ENCODE measurements at regions not wholly inside any gene's neighbourhood (a gene's known extent, or its start where the extent isn't known, plus 50 kb on each side); places are given as distances from the start of the nearest gene placed in this dataset.

- no peak for DNase-seq
Observed at GRCh38 chr16:55179411-55179810, 144.6 kb upstream of the IRX6 start.

GRCh38 chr16:55179852-55180585 lies 144.0 kb upstream of the IRX6 start:
- no peak for DNase-seq

GRCh38 chr16:55184052-55184451 lies 140.0 kb upstream of the IRX6 start:
- DNase-seq = no peak

GRCh38 chr16:55184619-55185018 lies 139.4 kb upstream of the IRX6 start:
- no peak for DNase-seq

DNA sequence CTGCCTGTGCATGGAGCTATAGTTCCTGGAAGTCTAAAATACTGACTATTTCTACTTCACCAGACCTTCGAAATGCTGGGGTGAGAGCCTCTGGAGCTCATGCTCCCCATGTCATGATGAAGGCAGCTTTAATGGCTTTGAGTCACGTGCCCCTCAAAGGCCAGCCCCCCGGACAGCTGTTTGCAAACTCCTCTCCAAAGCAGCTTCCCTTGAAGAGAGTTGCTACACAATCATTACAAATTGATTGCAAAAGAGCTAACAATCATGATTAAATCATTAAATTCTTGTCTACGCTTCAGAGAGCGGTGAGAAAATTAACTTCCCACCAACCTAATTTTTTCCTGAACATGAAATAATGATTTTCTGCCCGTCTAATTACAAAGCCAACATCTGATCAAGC lies 134.8 kb upstream of the IRX6 start:
- DNase-seq = no peak

DNA sequence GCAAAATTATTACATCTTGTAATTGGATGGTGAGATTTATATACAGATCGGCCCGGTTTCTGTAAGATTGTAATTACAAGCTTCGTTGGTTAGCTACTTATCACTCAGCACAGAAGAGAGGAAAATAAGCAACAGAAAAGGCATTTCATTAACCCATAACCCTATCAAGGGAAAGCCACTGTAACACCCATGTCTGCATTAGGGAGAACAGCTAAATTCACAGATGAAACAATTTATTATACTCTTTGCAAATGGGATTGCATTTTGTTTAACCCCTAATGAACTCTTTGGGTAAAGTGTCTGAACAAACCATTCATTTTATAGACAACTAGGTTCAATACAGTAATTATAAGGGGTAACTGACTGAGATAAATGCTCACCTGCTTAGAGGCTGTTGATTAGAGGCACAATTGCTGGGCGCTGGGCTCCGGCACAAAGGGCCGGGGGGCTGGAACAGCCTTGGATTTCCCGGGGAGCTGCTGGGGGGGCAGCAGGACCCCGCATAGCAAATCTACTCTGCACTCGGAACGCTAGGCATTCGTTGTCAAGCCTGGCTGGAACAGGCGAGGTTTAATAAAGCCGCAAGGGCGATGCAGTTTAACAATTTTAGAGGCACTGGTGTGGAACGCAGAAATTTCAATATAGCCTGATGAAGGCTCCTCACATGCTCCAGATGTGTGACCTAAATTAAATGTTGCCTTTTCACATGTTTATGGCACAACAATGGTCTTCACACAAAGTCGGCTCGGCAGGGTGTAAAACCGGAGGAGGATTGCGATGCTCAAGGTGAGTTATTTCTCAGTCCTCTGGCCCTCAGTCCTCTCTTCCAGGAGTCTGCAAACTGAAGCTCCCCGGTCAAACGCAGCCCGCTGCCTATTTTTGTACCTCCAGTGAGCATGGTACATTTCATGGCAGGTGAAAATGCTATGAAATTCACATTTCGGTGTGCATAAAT lies 134.0 kb upstream of the IRX6 start:
- no peak for DNase-seq

GRCh38 chr16:55192734-55193133 lies 131.3 kb upstream of the IRX6 start:
- DNase-seq = no peak

DNA sequence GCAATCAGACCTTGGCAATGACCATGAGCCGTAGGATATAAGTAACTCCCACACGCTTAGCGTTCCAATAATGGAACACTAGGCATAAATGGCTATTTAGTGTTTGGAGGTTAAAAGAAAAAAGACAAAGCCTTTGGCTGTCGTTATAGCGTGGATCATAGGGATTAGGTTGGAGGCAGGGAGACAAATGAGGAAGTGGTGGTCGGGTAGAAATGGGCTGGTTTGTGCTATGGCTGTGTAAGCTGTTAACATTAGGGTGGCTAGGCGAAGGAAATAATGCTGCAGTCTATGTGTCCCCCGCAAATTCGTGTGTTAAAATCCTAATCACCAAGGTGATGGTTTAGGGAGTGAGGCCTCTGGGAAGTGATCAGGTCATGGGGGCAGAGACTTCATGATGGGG lies 120.4 kb upstream of the IRX6 start:
- no peak for DNase-seq

- DNase-seq = no peak
Observed at GRCh38 chr16:55204069-55204468, 119.9 kb upstream of the IRX6 start.

DNA sequence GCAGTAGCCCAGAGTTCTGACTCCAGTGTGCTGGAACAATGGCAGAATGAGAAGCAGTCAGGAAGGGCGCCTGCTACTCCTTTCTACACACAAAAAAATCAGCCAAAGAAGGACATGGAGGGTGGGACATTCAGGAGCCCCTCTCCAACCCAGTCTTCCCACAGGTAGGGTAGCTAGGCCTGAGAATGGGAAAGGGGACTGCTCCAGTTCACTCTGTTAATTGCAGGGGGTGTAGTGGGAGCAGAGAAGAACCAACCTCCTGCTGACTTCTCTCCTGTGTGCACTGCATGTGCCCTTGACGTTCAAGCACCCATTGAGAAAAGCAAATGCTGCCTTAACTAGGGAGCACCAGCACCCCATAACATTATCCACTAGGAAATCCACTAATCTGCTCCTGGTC lies 119.1 kb upstream of the IRX6 start:
- no peak for DNase-seq

- no peak for DNase-seq
Observed at GRCh38 chr16:55207693-55208428, 116.1 kb upstream of the IRX6 start.

DNA sequence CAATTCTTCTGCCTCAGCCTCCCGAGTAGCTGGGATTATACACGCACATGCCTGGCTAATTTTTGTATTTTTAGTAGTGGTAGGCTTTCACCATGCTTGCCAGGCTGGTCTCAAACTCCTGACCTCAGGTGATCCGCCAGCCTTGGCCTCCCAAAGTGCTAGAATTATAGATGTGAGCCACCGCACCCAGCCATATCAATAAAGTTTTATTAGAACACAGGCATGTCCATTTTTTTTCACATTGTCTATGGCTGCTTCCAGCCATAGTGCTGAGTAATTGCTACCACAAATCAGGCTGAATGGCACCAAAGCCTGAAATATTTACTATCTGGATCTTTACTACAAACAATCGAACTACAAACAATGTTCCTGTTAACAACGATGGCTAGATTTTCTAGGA lies 114.4 kb upstream of the IRX6 start:
- DNase-seq = no peak

- no peak for DNase-seq
Observed at GRCh38 chr16:55212791-55213190, 111.2 kb upstream of the IRX6 start.

DNA sequence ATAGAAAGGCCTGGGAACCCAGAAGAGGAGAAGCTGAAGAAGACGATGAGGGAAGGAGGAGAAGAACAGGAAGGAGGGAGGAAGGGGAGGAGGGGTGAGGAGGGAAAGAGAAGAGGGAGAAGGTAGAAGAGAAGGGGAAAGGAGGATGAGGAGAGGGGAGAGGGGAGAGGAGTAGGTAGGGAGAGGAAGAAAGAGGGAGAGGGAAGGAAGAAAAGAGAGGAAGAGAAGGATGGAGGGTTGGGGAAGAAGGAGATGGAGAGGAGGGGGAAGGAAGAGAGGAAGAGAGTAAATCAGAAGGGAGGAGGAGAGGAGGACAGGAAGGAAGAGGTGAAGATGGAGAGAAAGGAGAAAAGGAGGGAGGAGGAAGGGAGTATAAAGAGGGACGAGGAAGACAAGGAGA lies 109.6 kb upstream of the IRX6 start:
- DNase-seq = no peak

GRCh38 chr16:55214974-55215494 lies 109.0 kb upstream of the IRX6 start:
- DNase-seq = no peak

DNA sequence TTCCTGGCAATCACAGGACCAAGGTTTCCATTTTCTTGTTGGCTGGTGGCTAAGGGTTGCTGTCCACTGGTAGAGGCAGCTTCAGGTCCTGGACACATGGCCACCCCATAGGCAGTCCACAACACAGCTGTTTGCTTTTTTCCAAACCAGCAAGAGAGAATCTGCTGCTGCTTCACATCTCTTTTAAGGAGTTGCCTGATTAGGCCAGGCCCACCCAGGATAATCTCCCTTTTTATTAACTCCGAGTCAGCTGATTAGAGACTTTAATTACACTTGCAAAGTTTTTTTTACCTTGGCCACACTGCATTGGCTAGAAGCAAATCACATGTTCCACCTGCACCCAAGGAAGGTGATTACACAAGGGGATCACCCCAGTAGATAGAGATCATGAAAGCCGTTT lies 106.6 kb upstream of the IRX6 start:
- no peak for DNase-seq

GRCh38 chr16:55221836-55222235 lies 102.2 kb upstream of the IRX6 start:
- DNase-seq = no peak

DNA sequence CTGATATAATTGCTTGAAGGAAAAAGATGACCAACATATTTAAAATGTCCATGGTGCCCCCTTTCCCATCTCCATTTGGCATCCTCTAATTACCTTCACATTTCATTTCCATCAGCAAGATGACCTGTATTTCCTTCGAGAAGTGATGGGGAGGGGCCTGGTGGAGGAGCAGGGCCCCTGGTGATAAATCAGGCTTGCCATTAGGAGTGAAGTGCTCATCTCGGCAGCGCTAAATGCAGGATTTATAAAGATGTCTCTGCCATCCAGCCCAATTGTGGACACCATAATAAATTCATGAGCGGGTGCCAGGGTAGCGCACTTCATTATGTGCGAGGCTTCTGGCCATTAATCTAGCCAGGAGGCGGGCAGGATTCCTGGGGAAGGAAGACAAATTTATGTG lies 101.5 kb upstream of the IRX6 start:
- no peak for DNase-seq

- no peak for DNase-seq
Observed at GRCh38 chr16:55225972-55226542, 97.9 kb upstream of the IRX6 start.

DNA sequence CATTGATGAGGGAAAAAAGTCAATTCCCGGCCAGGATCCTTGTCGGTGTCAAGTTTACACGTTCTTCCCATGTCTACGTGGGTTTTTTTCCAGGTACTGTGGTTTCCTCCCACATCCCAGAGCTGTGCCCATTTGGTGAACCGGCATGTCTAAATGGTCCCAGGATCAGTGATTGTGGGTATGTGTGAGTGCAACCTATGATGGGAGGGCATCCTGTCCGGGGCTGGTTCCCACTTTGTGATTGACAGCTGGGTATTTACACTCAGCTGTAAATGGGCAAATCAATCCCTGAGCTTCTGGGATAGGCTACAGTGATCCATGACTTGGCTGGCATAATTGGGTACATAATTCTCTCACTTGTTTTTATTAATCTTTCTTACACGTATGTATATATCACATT lies 91.2 kb upstream of the IRX6 start:
- DNase-seq = no peak

GRCh38 chr16:55233464-55233863 lies 90.5 kb upstream of the IRX6 start:
- no peak for DNase-seq

DNA sequence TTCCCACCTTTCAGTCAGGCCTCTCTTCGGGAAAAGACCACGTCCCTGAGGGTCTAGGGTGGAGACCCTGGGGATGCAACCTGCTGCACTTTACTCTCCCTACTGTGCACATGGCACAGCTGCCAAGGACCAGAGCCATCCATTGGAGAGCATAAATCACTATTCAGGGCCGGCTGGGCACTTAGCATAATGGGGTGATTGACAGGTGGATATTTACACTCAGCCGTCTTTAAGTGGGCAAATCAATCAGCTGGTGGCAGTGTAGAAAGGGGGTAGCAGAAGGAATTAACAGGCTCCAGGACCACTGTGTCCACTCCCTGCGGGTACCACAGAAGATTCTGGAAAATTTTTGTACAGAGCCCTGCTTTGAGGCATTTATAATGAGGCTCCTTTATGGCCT lies 87.3 kb upstream of the IRX6 start:
- no peak for DNase-seq

GRCh38 chr16:55239723-55240122 lies 84.3 kb upstream of the IRX6 start:
- DNase-seq = no peak

Data from T-helper 1 cell (primary cell).